Neural progenitor cell (in vitro differentiated cells): ENCODE measurements at regions not wholly inside any gene's neighbourhood (a gene's known extent, or its start where the extent isn't known, plus 50 kb on each side); places are given as distances from the start of the nearest gene placed in this dataset.

Experiments
- EZH2 ChIP-seq: fragments of 200-600 bp; sonication (generic); IDR thresholded peaks from 2 replicates; pipeline ENCODE4 v1.6.1; 2017; ENCODE audit warnings: antibody characterized with exemption, mild to moderate bottlenecking, moderate library complexity
- EZH2phosphoT487 ChIP-seq: fragments of 200-600 bp; sonication (generic); IDR thresholded peaks from 2 replicates; pipeline ENCODE4 v1.6.1; 2017; ENCODE audit warnings: antibody characterized with exemption
- TF ChIP-seq, protein P1 (sequence below): fragments of 200-600 bp; sonication (generic); IDR thresholded peaks from 2 replicates; pipeline ENCODE4 v1.5.1; 2017; ENCODE audit warnings: antibody characterized with exemption, mild to moderate bottlenecking

- TF ChIP-seq, protein P1, sequence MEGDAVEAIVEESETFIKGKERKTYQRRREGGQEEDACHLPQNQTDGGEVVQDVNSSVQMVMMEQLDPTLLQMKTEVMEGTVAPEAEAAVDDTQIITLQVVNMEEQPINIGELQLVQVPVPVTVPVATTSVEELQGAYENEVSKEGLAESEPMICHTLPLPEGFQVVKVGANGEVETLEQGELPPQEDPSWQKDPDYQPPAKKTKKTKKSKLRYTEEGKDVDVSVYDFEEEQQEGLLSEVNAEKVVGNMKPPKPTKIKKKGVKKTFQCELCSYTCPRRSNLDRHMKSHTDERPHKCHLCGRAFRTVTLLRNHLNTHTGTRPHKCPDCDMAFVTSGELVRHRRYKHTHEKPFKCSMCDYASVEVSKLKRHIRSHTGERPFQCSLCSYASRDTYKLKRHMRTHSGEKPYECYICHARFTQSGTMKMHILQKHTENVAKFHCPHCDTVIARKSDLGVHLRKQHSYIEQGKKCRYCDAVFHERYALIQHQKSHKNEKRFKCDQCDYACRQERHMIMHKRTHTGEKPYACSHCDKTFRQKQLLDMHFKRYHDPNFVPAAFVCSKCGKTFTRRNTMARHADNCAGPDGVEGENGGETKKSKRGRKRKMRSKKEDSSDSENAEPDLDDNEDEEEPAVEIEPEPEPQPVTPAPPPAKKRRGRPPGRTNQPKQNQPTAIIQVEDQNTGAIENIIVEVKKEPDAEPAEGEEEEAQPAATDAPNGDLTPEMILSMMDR: no peak
- no peak for TF ChIP-seq EZH2
- TF ChIP-seq EZH2phosphoT487: no peak
These were observed 921.7 kb upstream of the API5 start for GRCh38 chr11:42390116-42390515.
